Lung microvascular endothelial cell (primary cell): ENCODE measurements at regions not wholly inside any gene's neighbourhood (a gene's known extent, or its start where the extent isn't known, plus 50 kb on each side); places are given as distances from the start of the nearest gene placed in this dataset.

ENCODE experiments used
- DNase-seq, 2 donors: peaks; one replicate each; pipeline versions ENCODE4 v3.0.0 to v3.0.0-alpha.2; 2010; ENCODE audit warnings: low read depth in 2 of 2

DNA sequence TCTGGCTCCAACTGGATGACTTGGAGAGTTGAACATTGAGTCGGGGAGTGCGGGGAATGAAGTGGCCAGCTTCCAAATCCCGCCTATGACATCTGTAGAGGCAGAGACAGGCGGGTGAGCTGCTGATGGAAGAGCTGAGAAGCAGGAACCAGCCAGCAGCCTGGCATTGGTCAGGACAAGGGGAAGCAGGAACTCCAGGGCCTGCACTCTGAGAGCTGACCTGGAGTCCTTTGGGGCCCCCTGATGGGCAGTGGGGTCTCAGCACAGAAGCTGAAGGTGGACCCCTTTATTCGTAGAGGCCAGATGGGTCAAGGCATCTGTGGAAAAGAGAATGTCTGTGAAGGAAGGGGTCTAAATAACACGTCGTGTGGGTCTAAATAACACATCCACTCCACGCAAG, 57.0 kb downstream of the SEC61G start:
- DNase-seq = no peak

DNA sequence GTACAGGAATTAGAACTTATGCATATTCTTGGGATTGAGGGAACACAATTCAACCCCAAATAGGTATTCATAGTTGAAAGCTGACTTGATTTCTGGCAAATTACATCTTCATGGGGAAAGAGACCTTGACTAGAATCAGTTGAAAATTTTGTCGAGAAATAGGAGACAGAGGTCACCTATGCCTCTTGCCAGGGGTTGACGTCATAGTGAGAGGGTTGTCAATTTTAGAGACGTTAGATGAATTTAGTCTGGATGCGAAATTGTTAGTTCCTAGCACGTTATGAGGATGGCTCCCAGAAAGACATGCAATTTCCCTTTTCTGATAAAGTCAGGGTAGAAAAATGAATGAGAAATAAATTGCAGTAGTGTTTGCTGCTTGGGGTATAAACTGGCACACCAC, 59.3 kb downstream of the SEC61G start:
- DNase-seq = no peak

DNA sequence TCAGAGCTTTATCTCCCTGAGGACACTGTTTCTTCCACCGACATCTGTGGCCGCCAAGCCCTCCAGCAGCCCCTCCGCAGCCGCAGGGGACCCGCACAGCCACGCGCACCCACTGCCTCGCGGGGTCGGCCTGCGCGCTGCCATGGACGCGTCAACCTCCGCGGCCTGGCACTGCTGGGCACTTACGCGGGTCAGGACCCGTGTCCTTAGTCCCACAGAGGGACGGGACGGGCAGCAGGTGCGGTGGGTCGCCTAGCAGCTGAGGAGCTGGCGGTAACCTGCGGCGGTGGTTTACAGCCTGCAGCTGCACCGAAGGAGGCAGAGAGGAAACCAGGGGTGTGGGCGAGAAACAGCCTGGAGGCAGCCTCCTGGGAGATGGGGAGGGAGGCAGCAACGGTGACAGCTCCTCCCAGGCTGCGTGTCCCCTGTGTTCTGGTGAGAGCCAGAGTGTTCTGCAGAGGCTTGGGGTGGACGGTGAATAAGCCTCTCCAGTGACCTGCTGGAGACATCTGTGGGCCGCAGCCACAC, 61.3 kb downstream of the SEC61G start:
- DNase-seq = no peak

DNA sequence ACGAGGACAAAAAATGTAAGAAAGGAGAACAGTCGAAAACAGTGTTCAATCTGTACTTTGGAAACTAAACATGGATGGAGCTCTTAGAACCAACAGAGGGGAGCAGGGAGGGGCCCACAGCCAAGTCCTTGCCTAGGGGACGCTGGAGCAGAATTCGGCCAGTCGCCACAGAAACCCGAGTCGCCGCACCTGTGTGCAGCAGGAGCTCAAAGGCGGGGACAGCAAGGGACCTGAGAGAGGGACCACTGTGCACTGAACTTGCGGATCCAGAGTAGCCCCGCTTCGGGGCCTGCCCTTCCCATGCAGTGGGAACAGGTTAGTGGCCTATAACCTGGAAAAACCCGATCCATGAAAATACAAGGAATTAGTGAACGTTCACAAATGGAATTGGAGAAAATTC, 68.1 kb downstream of the SEC61G start:
- no peak for DNase-seq

DNA sequence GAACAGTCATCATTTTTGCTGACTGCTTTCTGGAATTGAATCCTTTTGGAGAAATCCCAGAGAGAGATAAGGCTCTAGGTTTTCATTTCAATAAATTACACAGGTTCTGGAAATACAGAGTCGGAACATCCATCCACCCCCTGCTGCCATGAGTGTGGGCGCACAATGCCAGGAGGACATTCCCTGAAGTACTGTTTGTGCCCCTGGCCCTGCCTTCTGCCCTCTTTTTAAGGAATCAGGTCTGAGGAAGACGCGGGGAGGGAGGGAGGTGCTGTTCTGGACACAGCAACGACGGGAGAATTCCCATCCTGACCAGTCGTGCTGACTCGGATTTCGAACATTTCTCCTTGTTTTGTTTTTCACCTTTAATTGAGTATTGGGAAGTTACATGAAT, 69.0 kb downstream of the SEC61G start:
- DNase-seq = no peak

DNA sequence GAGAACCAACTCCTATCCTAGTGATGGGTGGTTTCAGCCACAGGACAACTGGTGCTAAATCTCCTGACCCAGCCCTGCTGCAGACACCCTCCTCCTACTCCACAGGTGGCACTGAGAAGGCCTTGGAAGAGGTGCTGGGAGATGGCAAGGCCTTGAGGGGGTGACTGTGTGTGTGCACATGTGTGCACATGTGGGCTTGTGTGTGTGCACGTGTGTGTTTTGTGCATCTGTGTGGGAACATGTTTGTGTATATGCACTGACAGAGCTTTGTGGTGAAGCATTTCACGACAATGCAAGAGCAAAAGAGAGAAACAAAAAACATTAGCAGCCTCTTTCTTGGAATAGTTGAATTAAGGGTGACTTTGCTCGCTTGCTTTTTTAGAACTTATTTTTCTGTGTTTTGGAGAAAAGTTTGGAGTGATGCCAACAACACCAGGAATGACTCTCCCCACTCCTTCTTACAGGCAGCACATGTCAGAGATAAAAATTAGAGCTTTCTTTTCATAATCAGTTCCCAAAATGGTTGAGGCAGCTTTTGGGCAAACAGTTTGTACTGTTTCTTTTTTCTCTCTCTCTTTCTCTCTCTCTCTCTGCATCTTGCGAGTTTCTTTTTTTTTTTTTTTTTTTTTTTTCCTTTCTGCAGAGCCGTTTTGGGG, 69.5 kb downstream of the SEC61G start:
- DNase-seq = no peak

DNA sequence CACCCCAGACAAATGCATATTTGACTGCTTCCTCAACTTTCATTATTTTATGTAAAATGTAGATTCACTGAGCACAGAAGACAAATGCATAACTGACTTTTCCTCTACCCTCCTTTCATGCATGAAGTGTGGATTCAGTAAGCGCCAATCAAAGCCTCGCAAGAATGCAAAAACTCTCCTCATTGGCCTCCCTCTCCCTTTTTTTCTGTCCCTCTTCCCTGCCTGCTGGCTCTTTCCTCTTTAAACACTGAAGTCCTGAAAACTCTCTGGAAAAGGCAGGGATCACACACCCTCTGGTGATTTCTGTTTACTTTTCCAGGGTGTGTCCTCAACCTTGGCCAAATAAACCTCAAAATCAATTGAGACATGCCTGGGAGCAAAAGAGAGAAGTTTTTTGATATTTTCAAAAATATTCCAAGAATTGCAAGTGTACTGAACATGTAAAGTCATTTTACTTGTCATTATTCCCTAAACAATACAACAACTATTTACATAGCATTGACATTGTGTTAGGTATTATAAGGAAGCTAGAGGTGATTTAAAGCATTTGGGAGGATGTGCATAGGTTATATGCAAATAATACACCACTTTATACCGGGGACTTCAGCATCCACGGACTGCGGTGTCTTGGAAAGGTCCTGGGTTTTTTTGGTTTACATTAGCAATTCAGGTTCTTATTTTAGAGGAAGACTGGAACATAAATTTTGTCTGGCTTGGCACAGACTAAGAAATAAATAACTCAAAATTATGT, 71.4 kb downstream of the SEC61G start:
- DNase-seq = no peak

DNA sequence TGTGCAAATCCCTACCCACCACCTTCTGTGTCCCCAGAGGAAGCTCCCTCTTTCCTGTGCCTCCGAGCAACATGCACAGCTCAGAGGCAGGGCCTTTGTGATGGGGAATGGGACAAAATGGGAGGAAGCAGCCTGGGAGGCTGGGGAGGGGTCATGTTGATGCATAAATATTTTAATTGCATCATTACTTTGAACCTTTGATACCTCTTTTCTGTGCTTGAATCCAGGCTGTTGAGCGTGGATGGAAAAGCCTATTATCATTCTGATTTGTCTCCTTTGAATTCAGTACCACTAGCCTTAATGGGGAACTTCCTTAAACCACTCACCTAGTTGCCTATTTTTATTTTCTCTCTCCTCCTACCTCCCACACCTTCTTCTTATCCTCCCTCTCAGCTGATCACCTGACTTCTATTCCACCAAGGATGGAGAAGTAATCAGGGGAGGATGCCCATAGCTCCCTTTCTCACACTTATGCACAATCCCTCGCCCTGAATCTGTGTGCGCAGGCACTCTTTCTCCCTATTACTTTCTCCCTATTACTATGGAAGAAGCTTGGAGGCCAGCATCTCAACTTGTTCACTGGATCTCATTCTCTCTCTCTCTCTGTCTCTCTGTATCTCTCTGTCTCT, 78.5 kb downstream of the SEC61G start:
- no peak for DNase-seq

DNA sequence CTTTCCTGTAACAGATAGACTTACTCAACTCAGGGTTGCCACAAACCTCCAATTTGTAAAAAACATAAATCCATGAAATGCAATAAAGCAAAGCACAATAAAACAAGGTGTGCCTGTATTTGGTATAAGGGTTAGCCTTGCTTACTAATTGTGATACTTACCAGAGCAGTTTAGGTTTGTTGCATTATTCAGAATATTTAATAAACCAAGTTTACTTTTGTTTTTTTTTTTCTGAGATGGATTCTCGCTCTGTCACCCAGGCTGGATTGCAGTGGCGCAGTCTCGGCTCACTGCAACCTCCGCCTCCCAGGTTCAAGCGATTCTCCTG, 79.6 kb downstream of the SEC61G start:
- DNase-seq = no peak

DNA sequence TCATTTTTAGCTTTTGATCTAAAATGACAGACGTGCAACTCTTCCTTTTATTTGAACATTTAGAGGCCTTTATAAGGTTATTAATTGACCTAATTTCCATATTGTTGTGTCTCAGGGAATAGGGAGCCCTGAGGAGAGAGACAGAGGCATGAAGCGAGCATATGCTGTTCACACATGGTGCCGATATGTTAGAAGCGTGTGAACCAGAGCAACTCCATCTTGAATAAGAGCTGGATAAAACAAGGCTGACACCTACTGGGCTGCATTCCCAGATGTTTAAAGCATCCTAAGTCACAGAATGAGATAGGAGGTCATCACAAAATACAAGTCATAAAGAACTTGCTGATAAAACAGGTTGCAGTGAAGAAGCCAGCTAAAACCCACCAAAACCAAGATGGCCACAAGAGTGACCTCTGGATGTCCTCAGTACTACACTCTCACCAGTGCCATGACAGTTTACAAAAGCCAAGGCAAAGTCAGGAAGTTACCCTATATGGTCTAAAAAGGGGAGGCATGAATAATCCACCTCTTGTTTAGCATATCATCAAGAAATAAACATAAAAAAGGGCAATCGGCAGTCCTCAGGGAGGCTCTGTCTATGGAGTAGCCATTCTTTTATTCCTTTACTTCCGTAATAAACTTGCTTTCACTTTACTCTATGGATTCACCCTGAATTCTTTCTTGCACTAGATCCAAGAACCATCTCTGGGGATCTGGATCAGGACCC, 80.1 kb downstream of the SEC61G start:
- DNase-seq = no peak

DNA sequence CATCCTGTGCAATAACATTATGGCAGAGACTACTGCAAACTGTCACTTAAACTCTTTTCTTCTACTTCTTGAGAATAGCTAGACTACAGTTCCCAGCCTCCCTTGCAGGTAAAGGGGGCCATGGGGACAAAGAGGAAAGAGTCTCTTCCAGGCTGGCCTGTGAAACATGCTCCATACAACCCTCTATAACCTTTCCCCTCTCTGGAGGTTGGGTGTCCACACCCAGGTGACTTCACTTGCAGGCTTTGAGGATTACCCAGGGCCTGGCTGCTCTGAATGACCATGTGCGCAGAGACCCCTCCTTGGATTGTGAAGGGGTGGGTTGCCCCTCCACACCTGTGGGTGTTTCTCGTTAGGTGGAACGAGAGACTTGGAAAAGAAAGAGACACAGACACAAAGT, 84.1 kb downstream of the SEC61G start:
- DNase-seq = no peak

DNA sequence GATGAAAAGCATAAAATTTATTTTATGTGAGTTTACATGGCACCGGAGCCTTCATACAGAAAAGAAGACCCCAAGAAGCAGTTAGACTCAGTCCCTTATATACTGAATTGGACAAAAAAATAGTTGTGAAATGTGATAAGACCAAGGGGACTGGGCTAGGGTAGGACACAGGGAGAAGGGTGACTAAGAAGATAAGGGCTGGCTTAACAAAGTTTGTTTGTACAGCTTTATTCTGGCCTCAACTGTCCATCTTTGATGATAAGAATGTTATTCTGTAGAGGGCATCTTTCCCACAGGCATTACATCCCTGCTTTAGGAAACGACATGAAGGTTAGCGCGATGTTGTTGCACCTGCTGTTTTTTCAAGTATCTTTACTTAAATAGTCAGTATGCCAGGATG, 86.5 kb downstream of the SEC61G start:
- no peak for DNase-seq

DNA sequence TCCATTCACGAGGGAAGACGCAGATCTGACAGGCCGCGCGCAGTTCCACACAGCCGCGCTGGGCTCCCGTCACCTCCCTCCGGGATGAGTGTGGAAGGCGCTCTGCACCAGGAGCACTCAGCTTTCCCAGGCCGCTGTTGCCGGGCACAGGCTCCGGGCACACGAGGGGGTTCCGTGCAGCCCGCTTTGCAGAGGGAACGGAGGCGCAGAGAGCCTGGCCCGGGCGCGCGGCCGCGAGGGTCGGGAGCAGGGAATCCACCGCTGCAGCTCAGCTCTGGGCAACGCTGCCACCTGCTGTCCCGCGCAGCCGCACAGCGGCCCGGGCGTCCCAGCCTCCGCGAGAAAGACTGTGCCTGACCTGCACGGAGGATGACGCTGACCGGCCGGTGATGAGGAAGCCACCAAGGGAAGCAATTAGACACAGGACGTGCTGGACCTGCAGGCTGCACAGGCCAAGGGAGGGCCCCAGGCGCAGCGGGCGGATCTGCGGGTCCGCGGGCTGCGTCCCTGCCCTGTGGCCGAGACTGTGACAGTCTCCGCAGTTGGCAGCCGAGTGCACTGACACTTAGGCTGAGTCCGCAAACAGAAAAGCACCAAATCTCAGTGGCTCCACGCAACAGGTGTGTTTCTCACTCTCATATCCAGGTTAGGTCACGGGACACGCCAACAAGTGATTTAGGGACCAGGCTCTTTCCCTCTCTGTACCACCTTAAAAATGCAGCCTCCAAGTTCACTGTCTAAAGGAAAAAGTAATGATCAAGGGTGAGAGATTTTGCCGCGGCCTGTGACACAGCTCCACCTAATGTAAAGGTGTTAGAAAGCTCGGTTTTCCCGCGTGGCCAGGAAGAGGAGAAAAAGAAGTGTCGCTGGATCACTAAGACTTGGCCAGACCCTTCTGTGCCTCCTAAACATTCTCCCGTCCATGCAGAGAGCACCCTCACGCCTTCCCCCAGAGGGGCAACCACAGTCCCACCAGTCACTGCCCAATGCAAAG, 94.5 kb downstream of the SEC61G start:
- DNase-seq = peak; percentile 16 to 52

DNA sequence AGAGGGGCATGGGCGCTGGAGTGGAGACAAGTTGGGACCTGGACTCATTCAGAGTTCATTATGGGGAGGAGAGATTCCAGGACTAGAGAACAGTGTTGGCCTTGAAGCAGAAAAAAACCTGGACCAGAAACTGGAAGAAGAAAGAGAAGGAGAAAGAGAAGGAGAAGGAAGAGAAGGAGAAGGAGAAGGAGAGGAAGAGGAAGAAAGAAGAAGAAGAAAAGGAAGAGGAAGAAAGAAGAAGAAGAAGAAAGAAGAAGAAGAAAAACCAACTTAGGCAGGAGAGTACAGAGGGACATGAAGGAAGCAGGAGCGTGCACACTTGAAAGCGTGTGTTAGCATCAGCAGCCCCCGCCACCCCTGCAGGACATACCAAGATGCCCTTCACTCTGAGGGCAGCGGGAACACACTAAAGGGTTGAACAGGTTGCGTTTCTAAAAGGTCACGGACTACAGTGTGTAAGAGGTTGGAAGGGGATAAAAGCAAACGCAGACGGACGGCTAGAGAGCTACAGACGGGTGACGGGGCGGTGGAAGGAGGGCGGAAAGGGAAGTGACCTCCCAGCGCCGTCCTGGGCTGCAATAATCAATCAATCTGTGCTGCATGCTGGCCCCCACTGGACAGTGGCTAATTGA, 95.3 kb downstream of the SEC61G start:
- no peak for DNase-seq

DNA sequence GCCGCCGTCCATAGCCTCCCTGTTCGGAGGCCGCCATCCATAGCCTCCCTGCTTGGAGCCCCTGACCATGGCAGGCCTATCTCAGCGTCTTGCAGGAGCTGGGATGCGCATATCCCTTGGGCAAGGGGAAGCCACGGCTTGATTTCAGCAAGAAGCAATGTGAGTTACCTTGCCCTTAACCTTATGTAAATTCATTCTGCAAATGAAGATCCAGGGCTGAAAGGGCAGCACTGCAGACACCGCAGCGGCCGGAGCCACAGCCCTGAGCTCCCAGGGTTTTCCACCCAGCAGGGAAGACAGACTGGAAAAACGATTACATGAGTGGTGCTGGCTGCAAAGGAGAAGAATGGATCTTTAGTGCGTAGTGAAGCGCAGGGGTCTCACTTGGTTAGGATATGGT, 95.8 kb downstream of the SEC61G start:
- no peak for DNase-seq

DNA sequence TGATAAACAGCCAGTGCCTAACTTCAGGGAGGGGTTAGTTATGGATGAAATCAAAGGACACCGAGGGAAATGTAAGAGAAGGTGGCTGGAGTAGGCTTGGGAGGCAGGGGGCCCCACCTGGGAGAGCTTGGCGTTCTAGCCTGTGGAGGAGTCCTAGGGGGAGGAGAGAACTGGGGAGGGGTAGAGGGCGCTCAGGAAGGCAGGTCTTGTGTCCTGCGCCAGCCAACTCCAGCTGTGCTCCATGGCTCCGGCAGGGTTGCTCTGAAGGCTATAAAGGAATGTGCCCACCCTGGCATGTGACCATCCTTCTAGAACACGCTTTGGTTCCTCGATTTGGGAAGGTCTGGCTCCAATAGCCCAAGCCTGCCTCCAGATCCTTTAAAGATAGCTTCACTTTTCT, 96.3 kb downstream of the SEC61G start:
- no peak for DNase-seq

DNA sequence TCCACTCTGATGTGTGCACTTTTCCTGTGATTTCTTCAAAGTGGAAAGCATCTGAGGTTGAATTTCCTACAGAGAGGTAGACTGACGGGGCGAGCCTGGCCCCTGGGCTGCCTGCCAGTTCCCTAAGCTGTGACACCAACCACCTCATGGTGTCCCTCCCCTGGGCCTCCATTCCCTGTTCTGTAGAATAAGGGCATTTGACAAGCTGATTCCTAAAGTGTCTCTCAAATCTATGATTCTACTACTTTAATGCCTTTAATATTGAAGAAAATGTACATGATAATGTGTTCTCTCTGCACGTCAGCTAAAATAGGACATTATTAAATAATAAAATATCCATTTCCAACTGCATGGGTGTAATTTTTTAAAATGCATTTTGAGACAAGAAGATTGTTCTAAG, 105.1 kb downstream of the SEC61G start:
- DNase-seq = no peak

DNA sequence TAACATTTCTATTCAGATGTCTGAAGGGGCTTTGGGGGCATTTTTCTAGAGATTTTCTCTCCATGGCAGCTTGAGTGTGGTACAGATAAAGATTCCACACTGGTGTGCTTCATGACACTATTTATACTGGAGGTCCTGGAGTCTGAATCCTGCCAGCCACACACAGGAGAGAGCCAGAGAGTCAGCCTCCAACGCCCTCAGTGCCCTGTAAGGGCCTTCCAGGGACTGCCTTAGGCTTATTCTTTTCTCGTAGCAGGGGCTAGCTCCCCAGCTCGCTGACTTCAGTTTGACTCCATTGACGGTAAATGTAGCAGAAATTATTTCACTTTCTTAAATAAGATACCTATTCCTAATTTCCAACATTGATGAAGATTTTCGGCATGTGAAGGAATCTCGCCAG, 100.9 kb downstream of the VSTM2A start:
- DNase-seq = no peak

DNA sequence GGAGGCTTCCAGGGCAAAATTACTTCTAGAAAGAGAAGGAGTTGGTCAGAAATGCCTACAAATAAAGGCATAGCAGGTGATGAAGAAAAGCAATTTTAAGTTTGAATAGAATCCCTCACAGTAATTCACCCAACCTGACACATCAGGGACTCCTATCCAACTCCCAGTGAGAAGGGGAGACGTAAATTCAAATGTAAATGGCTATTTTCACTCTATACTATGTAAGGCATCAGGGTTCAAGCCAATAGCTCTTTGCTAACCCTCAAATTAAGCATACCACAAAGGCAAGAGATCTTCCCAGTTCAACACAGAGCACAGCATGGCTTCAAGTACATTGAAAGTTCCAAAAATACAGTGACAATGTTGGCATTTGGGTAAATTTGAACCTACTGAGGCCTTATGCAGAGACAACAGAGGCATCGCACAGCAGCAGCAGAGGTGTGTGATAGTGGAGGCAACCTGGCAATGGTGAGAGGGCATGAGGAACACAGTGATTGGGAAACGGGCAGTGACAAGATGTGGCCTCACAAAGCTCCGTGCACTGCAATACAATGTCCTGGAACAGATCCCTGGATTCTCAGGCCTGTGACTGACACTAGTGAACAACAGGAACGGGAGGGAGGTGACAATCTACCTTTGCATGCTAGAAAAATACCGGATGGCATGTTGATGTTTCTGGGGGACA, 95.7 kb downstream of the VSTM2A start:
- DNase-seq = no peak

DNA sequence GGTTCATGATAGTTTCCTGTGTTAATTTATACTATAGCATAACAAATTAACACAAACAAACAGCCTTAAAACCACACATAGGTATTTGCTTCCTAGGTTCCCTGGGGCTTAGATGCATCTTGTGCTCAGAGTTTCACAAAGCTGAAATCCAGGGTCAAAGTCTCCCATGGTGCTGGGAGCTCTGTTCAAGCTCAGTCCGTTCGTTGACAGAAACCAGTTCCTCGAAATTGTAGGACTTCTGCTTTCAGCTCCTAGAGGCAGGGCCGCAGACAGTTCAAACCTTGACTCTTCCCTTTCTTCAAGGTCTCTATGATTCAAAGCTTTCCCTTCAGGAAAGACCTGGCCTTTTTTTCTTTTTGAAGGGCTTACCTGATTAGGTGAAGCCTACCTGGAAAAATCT, 90.5 kb downstream of the VSTM2A start:
- DNase-seq = no peak
